Tibial nerve (tissue), 3 donors: ENCODE measurements at regions not wholly inside any gene's neighbourhood (a gene's known extent, or its start where the extent isn't known, plus 50 kb on each side); places are given as distances from the start of the nearest gene placed in this dataset.

Experiments
- CTCF ChIP-seq, 5 experiments: fragments of 200-600 bp in 3 of 5; fragments of 450-650 bp in 2 of 5; sonication (generic) in 3 of 5; IDR thresholded peaks; one replicate each; pipeline ENCODE4 v1.5.1; 2016 to 2019; ENCODE audit warnings: antibody characterized with exemption in 5 of 5, mild to moderate bottlenecking in 3 of 5, moderate library complexity in 2 of 5
- POLR2A ChIP-seq, 2 donors: fragments of 450-650 bp; IDR thresholded peaks; one replicate each; pipeline ENCODE4 v1.6.1; 2017; ENCODE audit warnings: antibody characterized with exemption in 2 of 2, mild to moderate bottlenecking in 2 of 2, moderate library complexity in 2 of 2

GRCh38 chr2:146602856-146603255, 1242.0 kb upstream of the ACVR2A start:
- TF ChIP-seq CTCF (IDR thresholded peaks at IDR 0.05) (no peak), POLR2A (IDR thresholded peaks at IDR 0.05) (no peak)
